CD14-positive monocyte (primary cell): ENCODE measurements at regions not wholly inside any gene's neighbourhood (a gene's known extent, or its start where the extent isn't known, plus 50 kb on each side); places are given as distances from the start of the nearest gene placed in this dataset.

Experiments used
- DNase-seq, 3 donors: peaks; one replicate each; pipeline ENCODE4 v3.0.0-alpha.2; 2011 to 2022
- H2AFZ ChIP-seq: 2 replicates; pipeline ENCODE4 v1.6.0; 2012; ENCODE audit warnings: mild to moderate bottlenecking, low read depth, low read length, inconsistent platforms; ENCODE audit not compliant: insufficient read depth, poor library complexity, severe bottlenecking
- H3K27ac ChIP-seq, 2 donors: 1 replicate in 1 of 2; 2 replicates in 1 of 2; pipeline ENCODE4 v1.5.1; 2012 to 2013; ENCODE audit warnings: low read length in 2 of 2, control low read depth in 1 of 2, inconsistent platforms in 1 of 2, low read depth in 1 of 2, mild to moderate bottlenecking in 1 of 2
- H3K27me3 ChIP-seq, 2 donors: one replicate each; pipeline versions ENCODE4 v1.6.0 to v1.6.1; 2011 to 2013; ENCODE audit warnings: low read length in 2 of 2; ENCODE audit not compliant: control insufficient read depth in 2 of 2, insufficient read depth in 2 of 2
- H3K36me3 ChIP-seq, 2 donors: replicated peaks in 1 of 2; 1 replicate in 1 of 2; 2 replicates in 1 of 2; pipeline versions ENCODE4 v1.5.1 to v1.6.1; 2012 to 2013; ENCODE audit warnings: low read length in 2 of 2, control low read depth in 1 of 2, inconsistent platforms in 1 of 2, mild to moderate bottlenecking in 1 of 2; ENCODE audit not compliant: insufficient read depth in 2 of 2, control insufficient read depth in 1 of 2
- H3K4me1 ChIP-seq, 2 donors: 1 replicate in 1 of 2; 2 replicates in 1 of 2; pipeline versions ENCODE4 v1.5.1 to v1.6.1; 2012 to 2013; ENCODE audit warnings: low read length in 2 of 2, control low read depth in 1 of 2, inconsistent platforms in 1 of 2, mild to moderate bottlenecking in 1 of 2, moderate library complexity in 1 of 2; ENCODE audit not compliant: insufficient read depth in 2 of 2, control insufficient read depth in 1 of 2
- H3K4me2 ChIP-seq: replicated peaks from 2 replicates; pipeline ENCODE3; 2012; ENCODE audit warnings: low read length, moderate library complexity, mild to moderate bottlenecking; ENCODE audit not compliant: poor library complexity, severe bottlenecking; ENCODE audit errors: extremely low read depth
- H3K4me3 ChIP-seq, 3 experiments: fragments of 200-600 bp in 1 of 3; sonication (generic) in 1 of 3; replicated peaks in 1 of 3; 1 replicate in 2 of 3; 2 replicates in 1 of 3; pipeline ENCODE4 v1.5.1; 2011 to 2013; ENCODE audit warnings: low read length in 3 of 3, mild to moderate bottlenecking in 3 of 3, control low read depth in 2 of 3, low read depth in 2 of 3, inconsistent platforms in 1 of 3, moderate library complexity in 1 of 3
- H3K79me2 ChIP-seq: 2 replicates; pipeline ENCODE4 v1.6.0; 2012; ENCODE audit warnings: mild to moderate bottlenecking, control low read depth, inconsistent platforms, low read length, moderate library complexity; ENCODE audit not compliant: insufficient read depth
- H3K9ac ChIP-seq: 2 replicates; pipeline ENCODE4 v1.6.0; 2017; ENCODE audit warnings: low read length, mild to moderate bottlenecking; ENCODE audit not compliant: insufficient read depth, poor library complexity, severe bottlenecking
- H3K9me3 ChIP-seq, 2 donors: replicated peaks in 1 of 2; 1 replicate in 1 of 2; 2 replicates in 1 of 2; pipeline versions ENCODE4 v1.5.1 to v1.6.1; 2012 to 2013; ENCODE audit warnings: low read length in 2 of 2, control low read depth in 1 of 2; ENCODE audit not compliant: control insufficient read depth in 1 of 2, insufficient read depth in 1 of 2
- H4K20me1 ChIP-seq: 2 replicates; pipeline ENCODE4 v1.6.0; 2012; ENCODE audit warnings: mild to moderate bottlenecking, low read length, control low read depth, moderate library complexity; ENCODE audit not compliant: insufficient read depth
- H3K27ac Mint-ChIP-seq, 7 donors: one replicate each; pipeline ENCODE4 v1.8.0; 2020; ENCODE audit warnings: mild to moderate bottlenecking in 7 of 7, mixed read lengths in 7 of 7, moderate library complexity in 6 of 7, inconsistent platforms in 2 of 7
- H3K27me3 Mint-ChIP-seq, 3 donors: one replicate each; pipeline ENCODE4 v1.8.0; 2021 to 2022; ENCODE audit warnings: low read depth in 3 of 3, mild to moderate bottlenecking in 3 of 3, mixed read lengths in 3 of 3, moderate library complexity in 3 of 3, inconsistent platforms in 1 of 3
- H3K36me3 Mint-ChIP-seq, 2 donors: one replicate each; pipeline ENCODE4 v1.8.0; 2020; ENCODE audit warnings: mixed read lengths in 2 of 2, inconsistent platforms in 1 of 2, mild to moderate bottlenecking in 1 of 2
- H3K4me1 Mint-ChIP-seq: one replicate; pipeline ENCODE4 v1.8.0; 2020; ENCODE audit warnings: mild to moderate bottlenecking, mixed read lengths
- H3K4me3 Mint-ChIP-seq, 2 donors: one replicate each; pipeline ENCODE4 v1.8.0; 2020; ENCODE audit warnings: mild to moderate bottlenecking in 2 of 2, mixed read lengths in 2 of 2, moderate library complexity in 1 of 2
- H3K9me3 Mint-ChIP-seq, 7 donors: one replicate each; pipeline ENCODE4 v1.8.0; 2020 to 2022; ENCODE audit warnings: mixed read lengths in 7 of 7, mild to moderate bottlenecking in 6 of 7, moderate library complexity in 6 of 7, inconsistent platforms in 2 of 7
- CTCF ChIP-seq: fragments of 200-600 bp; IDR thresholded peaks from one replicate; pipeline ENCODE4 v1.8.0; 2022; ENCODE audit warnings: antibody characterized with exemption, mild to moderate bottlenecking
- WGBS: methylation state at CpG from one replicate; pipeline ENCODE4 v1.1.5; 2013; ENCODE audit warnings: missing lambda C conversion rate; ENCODE audit not compliant: insufficient coverage; 5-methylcytosine and 5-hydroxymethylcytosine counted together
- intact Hi-C, 2 donors: fragments of 100-400 bp; cut with micrococcal nuclease; formaldehyde crosslinking; loops; one replicate each; pipeline versions ENCODE4 v1.15.0 to v1.15.1; 2023

DNA sequence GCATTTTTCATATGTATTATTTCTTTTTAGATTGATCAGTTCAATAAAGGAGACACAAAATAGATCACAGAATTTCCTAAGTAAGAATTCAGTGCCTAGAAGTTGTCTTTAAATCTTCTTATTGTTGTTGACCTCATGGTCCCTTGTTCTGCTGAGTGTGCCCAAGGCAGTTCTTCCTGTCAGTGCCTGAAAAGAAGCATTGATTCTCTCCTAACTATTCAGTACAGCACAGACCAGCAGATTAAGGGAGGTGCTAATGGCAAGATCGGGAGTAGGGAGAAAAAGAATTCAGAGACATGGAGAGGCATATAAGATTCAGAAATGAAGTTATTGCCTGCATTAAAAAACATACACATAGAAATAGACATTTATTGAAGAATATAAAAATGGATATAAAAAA, 180.5 kb upstream of the PCDH9 start:
- H2AFZ ChIP-seq: no peak overlapping the region
- H3K36me3 ChIP-seq: no peaks in the 10 kb centered on the region
- H3K9me3 Mint-ChIP-seq: peaks cover 0 to 5% (median under 1%) of the 10 kb centered on the region in 7 donors
- H3K9ac ChIP-seq: no peak overlapping the region
- no peaks in the 10 kb centered on the region for H3K27me3 Mint-ChIP-seq
- no peak overlapping the region for H3K4me2 ChIP-seq
- no peaks in the 10 kb centered on the region for H4K20me1 ChIP-seq
- H3K4me3 Mint-ChIP-seq: no peak overlapping the region
- H3K9me3 ChIP-seq: no peaks in the 10 kb centered on the region
- DNase-seq: no peak
- H3K4me1 Mint-ChIP-seq: no peaks in the 10 kb centered on the region
- intact Hi-C loops: no loop called here
- no peak overlapping the region for H3K27ac ChIP-seq
- whole genome bisulfite sequencing: no CpG with 5 or more reads among the region's 1 CpG
- no peaks in the 10 kb centered on the region for H3K36me3 Mint-ChIP-seq
- no peak overlapping the region for H3K27ac Mint-ChIP-seq
- no peak overlapping the region for H3K4me3 ChIP-seq
- no peaks in the 10 kb centered on the region for H3K27me3 ChIP-seq
- TF ChIP-seq CTCF: no peak
- no peaks in the 10 kb centered on the region for H3K4me1 ChIP-seq
- no peaks in the 10 kb centered on the region for H3K79me2 ChIP-seq

- no peaks in the 10 kb centered on the region for H3K9me3 ChIP-seq
- H3K27me3 ChIP-seq: no peaks in the 10 kb centered on the region
- no peaks in the 10 kb centered on the region for H3K36me3 Mint-ChIP-seq
- no peaks in the 10 kb centered on the region for H3K4me1 ChIP-seq
- no peak overlapping the region for H3K4me3 ChIP-seq
- no peak overlapping the region for H2AFZ ChIP-seq
- no peaks in the 10 kb centered on the region for H3K79me2 ChIP-seq
- no peak overlapping the region for H3K9ac ChIP-seq
- intact Hi-C loops: no loop called here
- H3K4me2 ChIP-seq: no peak overlapping the region
- no peak for DNase-seq
- H3K4me3 Mint-ChIP-seq: no peak overlapping the region
- no peak overlapping the region for H3K27ac ChIP-seq
- H3K36me3 ChIP-seq: no peaks in the 10 kb centered on the region
- no peaks in the 10 kb centered on the region for H3K27me3 Mint-ChIP-seq
- H3K27ac Mint-ChIP-seq: peak overlapping the region in 1 of 7 donors; percentile 58
- TF ChIP-seq CTCF: no peak
- no peaks in the 10 kb centered on the region for H4K20me1 ChIP-seq
- peaks cover 0 to 11% (median 3%) of the 10 kb centered on the region in 7 donors for H3K9me3 Mint-ChIP-seq
- no peaks in the 10 kb centered on the region for H3K4me1 Mint-ChIP-seq
- WGBS: no CpG with 5 or more reads among the region's 1 CpG
These were observed 178.7 kb upstream of the PCDH9 start for GRCh38 chr13:67408798-67409197.
